GM12878 (cell line): ENCODE measurements at regions not wholly inside any gene's neighbourhood (a gene's known extent, or its start where the extent isn't known, plus 50 kb on each side); places are given as distances from the start of the nearest gene placed in this dataset.

Experiments
- ATAC-seq: fragments of 200-7000 bp; cut with Tn5 transposase; 3 replicates; pipeline ENCODE4 v1.9.1; 2020; ENCODE audit warnings: mild to moderate bottlenecking, moderate library complexity
- BruUV-seq: library from RNA; stranded (reverse); fragments of 400-500 nt; replicated peaks from 2 replicates; lab custom pipeline; 2021; lab: Mats Ljungman, UMichigan
- CTCF ChIA-PET: fragments of 300-600 bp; sonication (Branson Sonifier 250); formaldehyde crosslinking; extraction: SDS; loops from one replicate; lab custom pipeline; 2021; ENCODE audit warnings: inconsistent platforms; lab: Yijun Ruan, JAX
- POLR2A ChIA-PET: fragments of 350-600 bp; formaldehyde crosslinking; extraction: SDS; loops from one replicate; lab custom pipeline; 2021; ENCODE audit warnings: inconsistent platforms; lab: Charles Lee
- RAD21 ChIA-PET: fragments of 300-600 bp; sonication (Branson Sonifier 250); formaldehyde crosslinking; loops from one replicate; lab custom pipeline; 2023; ENCODE audit warnings: antibody characterized with exemption; ENCODE audit not compliant: unreplicated experiment; lab: Charles Lee
- SMC1A ChIA-PET: fragments of 300-600 bp; sonication (Branson Sonifier 250); formaldehyde crosslinking; loops from one replicate; lab custom pipeline; 2023; ENCODE audit not compliant: unreplicated experiment, uncharacterized antibody; lab: Charles Lee
- DNase-seq: peaks from one replicate; pipeline ENCODE4 v3.0.0-alpha.2; 2011; ENCODE audit warnings: low read depth, low spot score
- FAIRE-seq: peaks from 3 replicates; lab custom pipeline; 2011; peaks lifted over from hg19 to GRCh38; lab: Jason Lieb, UNC
- H2AFZ ChIP-seq: 2 replicates; pipeline ENCODE4 v1.6.0; 2011; ENCODE audit warnings: low read depth, low read length, control low read depth; ENCODE audit not compliant: control insufficient read depth
- H3K27ac ChIP-seq: 2 replicates; pipeline ENCODE4 v1.5.1; 2011; ENCODE audit warnings: control low read depth; ENCODE audit not compliant: control insufficient read depth, insufficient read depth
- H3K27me3 ChIP-seq, 2 experiments: replicated peaks in 1 of 2; 2 replicates each; pipeline versions ENCODE4 v1.6.0 to v1.6.1; 2011; ENCODE audit warnings: low read length in 1 of 2; ENCODE audit not compliant: control insufficient read depth in 2 of 2, insufficient read depth in 2 of 2
- H3K36me3 ChIP-seq, 2 experiments: 2 replicates each; pipeline ENCODE4 v1.5.1; 2011; ENCODE audit warnings: low read length in 1 of 2; ENCODE audit not compliant: control insufficient read depth in 2 of 2, insufficient read depth in 2 of 2
- H3K4me1 ChIP-seq: 2 replicates; pipeline ENCODE4 v1.6.1; 2011; ENCODE audit warnings: mild to moderate bottlenecking, low read length, moderate library complexity, mixed read lengths; ENCODE audit not compliant: control insufficient read depth, insufficient read depth
- H3K4me2 ChIP-seq: 2 replicates; pipeline ENCODE4 v1.6.0; 2011; ENCODE audit warnings: control low read depth; ENCODE audit not compliant: control insufficient read depth, insufficient read depth
- H3K4me3 ChIP-seq: fragments of 200-600 bp; sonication (generic); 2 replicates; pipeline ENCODE4 v1.5.1; 2016
- H3K79me2 ChIP-seq: 2 replicates; pipeline ENCODE4 v1.6.0; 2011; ENCODE audit warnings: low read length; ENCODE audit not compliant: control insufficient read depth, insufficient read depth
- H3K9ac ChIP-seq: 2 replicates; pipeline ENCODE4 v1.8.0; 2011; ENCODE audit warnings: low read length, control low read depth, mixed read lengths; ENCODE audit not compliant: control insufficient read depth, insufficient read depth
- H3K9me3 ChIP-seq: replicated peaks from 3 replicates; pipeline ENCODE4 v1.5.1; 2011; ENCODE audit warnings: mild to moderate bottlenecking, low read length; ENCODE audit not compliant: control insufficient read depth, insufficient read depth
- H4K20me1 ChIP-seq: 2 replicates; pipeline ENCODE4 v1.6.0; 2011; ENCODE audit not compliant: control insufficient read depth, insufficient read depth
- FOXK2 ChIP-seq: fragments of 450-650 bp; IDR thresholded peaks from 2 replicates; pipeline ENCODE4 v1.6.1; 2017; ENCODE audit warnings: mild to moderate bottlenecking, moderate library complexity
- LARP7 ChIP-seq: fragments of 450-650 bp; IDR thresholded peaks from 2 replicates; pipeline ENCODE4 v1.6.1; 2017; ENCODE audit warnings: mild to moderate bottlenecking
- PAX8 ChIP-seq: fragments of 450-650 bp; IDR thresholded peaks from 2 replicates; pipeline ENCODE4 v1.6.1; 2017; ENCODE audit warnings: mild to moderate bottlenecking, moderate library complexity
- STAT1 ChIP-seq: fragments of 450-650 bp; conservative IDR thresholded peaks from 2 replicates; pipeline ENCODE4 v1.6.1; 2014; ENCODE audit warnings: antibody characterized with exemption, mild to moderate bottlenecking
- WGBS: methylation state at CpG from one replicate; pipeline ENCODE4 v1.1.6; 2016; ENCODE audit warnings: low lambda C conversion rate; ENCODE audit not compliant: insufficient replicate concordance, insufficient coverage; ENCODE audit errors: missing lambda C conversion rate; 5-methylcytosine and 5-hydroxymethylcytosine counted together
- in situ Hi-C: fragments of 300-500 bp; cut with MboI; formaldehyde crosslinking; loops from 9 replicates; pipeline ENCODE4 v1.14.3; 2018; ENCODE audit warnings: mixed read lengths
- intact Hi-C: fragments of 100-400 bp; cut with micrococcal nuclease; formaldehyde crosslinking; loops from one replicate; pipeline ENCODE4 v1.14.2; 2022; ENCODE audit not compliant: unreplicated experiment
- TF ChIP-seq, protein P1 (sequence below), 3 experiments: IDR thresholded peaks in 2 of 3; conservative IDR thresholded peaks in 1 of 3; 2 replicates each; pipeline ENCODE4 v1.5.1; 2011; ENCODE audit warnings: low read depth in 3 of 3, low read length in 3 of 3, mild to moderate bottlenecking in 3 of 3, control low read depth in 2 of 3, moderate library complexity in 2 of 3, inconsistent platforms in 1 of 3, mixed read lengths in 1 of 3; ENCODE audit not compliant: control insufficient read depth in 2 of 3, insufficient read depth in 1 of 3; ENCODE audit errors: extremely low read depth in 1 of 3
- TF ChIP-seq, protein P2 (sequence below): fragments of 450-650 bp; formaldehyde crosslinking; IDR thresholded peaks from 2 replicates; pipeline ENCODE4 v1.4.0; 2022; ENCODE audit warnings: mild to moderate bottlenecking, moderate library complexity
- TF ChIP-seq, protein P3 (sequence below): fragments of 450-650 bp; IDR thresholded peaks from 2 replicates; pipeline ENCODE4 v1.6.1; 2016; ENCODE audit warnings: mild to moderate bottlenecking, moderate library complexity, borderline replicate concordance

DNA sequence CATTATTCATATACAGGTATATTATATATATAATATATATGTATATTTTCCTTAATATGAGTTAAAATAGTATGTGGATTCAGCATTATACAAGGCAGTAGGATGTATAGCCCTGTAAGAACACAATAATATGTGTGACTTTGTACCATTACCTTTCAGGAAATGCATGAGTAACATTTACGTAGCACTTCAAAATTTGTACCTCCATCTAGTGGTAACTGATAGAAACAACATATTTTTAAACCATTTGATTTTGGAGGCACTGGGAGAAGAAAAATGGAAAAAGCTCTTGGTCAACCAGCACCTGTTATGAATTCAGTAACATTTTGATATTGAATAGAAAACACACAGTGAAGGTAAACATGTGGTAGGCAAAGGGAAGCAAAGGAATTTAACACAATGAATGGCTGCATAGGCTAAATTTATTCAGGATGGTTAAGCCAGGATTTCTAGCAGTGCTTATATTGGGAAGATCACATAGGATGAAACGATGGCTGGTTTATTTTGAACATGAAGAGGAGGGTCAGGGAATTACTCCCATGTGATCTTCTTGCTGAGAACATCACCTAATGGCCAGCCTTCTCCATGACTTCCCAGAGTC is 565.5 kb downstream of the CCDC85A start (continued):
- TF ChIP-seq PAX8 (no peak), LARP7 (no peak), FOXK2 (no peak)
- TF ChIP-seq, protein P1, sequence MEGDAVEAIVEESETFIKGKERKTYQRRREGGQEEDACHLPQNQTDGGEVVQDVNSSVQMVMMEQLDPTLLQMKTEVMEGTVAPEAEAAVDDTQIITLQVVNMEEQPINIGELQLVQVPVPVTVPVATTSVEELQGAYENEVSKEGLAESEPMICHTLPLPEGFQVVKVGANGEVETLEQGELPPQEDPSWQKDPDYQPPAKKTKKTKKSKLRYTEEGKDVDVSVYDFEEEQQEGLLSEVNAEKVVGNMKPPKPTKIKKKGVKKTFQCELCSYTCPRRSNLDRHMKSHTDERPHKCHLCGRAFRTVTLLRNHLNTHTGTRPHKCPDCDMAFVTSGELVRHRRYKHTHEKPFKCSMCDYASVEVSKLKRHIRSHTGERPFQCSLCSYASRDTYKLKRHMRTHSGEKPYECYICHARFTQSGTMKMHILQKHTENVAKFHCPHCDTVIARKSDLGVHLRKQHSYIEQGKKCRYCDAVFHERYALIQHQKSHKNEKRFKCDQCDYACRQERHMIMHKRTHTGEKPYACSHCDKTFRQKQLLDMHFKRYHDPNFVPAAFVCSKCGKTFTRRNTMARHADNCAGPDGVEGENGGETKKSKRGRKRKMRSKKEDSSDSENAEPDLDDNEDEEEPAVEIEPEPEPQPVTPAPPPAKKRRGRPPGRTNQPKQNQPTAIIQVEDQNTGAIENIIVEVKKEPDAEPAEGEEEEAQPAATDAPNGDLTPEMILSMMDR (IDR thresholded peaks at IDR 0.05 in 2 of 3, conservative IDR thresholded peaks at IDR 0.05 in 1 of 3; ENCODE audit: control insufficient read depth in 2 of 3, extremely low read depth in 1 of 3, insufficient read depth in 1 of 3, low read depth in 3 of 3, low read length in 3 of 3), result peak; percentile 30 to 62 (median 33); a peak in 4 of 6 replicates
- TF ChIP-seq, protein P2, sequence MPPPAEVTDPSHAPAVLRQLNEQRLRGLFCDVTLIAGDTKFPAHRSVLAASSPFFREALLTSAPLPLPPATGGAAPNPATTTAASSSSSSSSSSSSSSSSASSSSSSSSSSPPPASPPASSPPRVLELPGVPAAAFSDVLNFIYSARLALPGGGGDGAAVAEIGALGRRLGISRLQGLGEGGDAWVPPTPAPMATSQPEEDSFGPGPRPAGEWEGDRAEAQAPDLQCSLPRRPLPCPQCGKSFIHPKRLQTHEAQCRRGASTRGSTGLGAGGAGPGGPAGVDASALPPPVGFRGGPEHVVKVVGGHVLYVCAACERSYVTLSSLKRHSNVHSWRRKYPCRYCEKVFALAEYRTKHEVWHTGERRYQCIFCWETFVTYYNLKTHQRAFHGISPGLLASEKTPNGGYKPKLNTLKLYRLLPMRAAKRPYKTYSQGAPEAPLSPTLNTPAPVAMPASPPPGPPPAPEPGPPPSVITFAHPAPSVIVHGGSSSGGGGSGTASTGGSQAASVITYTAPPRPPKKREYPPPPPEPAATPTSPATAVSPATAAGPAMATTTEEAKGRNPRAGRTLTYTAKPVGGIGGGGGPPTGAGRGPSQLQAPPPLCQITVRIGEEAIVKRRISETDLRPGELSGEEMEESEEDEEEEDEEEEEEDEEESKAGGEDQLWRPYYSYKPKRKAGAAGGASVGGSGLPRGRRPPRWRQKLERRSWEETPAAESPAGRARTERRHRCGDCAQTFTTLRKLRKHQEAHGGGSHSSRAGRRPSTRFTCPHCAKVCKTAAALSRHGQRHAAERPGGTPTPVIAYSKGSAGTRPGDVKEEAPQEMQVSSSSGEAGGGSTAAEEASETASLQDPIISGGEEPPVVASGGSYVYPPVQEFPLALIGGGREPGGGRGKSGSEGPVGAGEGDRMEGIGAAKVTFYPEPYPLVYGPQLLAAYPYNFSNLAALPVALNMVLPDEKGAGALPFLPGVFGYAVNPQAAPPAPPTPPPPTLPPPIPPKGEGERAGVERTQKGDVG (CRISPR knock-in tag), result no peak

DNA sequence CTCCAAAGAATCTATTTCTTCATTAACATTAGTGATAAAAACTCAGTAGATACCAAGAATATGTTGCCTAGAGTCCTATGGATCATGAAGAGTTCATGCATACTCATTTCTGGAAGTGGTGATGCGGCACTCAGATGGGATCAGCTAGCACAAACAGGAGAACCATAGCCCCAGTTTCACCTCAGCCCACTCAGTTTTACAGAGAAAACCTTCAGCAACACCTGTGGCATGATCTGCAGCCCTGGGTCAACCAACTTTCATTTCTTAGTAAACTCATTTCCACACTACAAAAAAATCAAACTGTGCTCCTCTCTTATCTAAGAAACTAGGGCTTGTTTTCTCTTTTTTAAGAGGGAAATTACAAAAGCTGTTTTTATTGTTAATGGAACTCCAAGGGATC is 569.4 kb downstream of the CCDC85A start:
- no peak for TF ChIP-seq STAT1
- TF ChIP-seq, protein P3, sequence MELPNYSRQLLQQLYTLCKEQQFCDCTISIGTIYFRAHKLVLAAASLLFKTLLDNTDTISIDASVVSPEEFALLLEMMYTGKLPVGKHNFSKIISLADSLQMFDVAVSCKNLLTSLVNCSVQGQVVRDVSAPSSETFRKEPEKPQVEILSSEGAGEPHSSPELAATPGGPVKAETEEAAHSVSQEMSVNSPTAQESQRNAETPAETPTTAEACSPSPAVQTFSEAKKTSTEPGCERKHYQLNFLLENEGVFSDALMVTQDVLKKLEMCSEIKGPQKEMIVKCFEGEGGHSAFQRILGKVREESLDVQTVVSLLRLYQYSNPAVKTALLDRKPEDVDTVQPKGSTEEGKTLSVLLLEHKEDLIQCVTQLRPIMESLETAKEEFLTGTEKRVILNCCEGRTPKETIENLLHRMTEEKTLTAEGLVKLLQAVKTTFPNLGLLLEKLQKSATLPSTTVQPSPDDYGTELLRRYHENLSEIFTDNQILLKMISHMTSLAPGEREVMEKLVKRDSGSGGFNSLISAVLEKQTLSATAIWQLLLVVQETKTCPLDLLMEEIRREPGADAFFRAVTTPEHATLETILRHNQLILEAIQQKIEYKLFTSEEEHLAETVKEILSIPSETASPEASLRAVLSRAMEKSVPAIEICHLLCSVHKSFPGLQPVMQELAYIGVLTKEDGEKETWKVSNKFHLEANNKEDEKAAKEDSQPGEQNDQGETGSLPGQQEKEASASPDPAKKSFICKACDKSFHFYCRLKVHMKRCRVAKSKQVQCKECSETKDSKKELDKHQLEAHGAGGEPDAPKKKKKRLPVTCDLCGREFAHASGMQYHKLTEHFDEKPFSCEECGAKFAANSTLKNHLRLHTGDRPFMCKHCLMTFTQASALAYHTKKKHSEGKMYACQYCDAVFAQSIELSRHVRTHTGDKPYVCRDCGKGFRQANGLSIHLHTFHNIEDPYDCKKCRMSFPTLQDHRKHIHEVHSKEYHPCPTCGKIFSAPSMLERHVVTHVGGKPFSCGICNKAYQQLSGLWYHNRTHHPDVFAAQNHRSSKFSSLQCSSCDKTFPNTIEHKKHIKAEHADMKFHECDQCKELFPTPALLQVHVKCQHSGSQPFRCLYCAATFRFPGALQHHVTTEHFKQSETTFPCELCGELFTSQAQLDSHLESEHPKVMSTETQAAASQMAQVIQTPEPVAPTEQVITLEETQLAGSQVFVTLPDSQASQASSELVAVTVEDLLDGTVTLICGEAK, result no peak
- Histone ChIP-seq H3K36me3 (no peaks in the 10 kb centered on the region), H3K4me2 (no peak overlapping the region), H2AFZ (no peak overlapping the region), H3K27ac (no peak overlapping the region), H3K4me1 (no peaks in the 10 kb centered on the region), H3K79me2 (no peaks in the 10 kb centered on the region), H3K27me3 (no peaks in the 10 kb centered on the region), H3K4me3 (no peak overlapping the region), H4K20me1 (no peaks in the 10 kb centered on the region), H3K9ac (no peak overlapping the region), H3K9me3 (no peaks in the 10 kb centered on the region)
- FAIRE-seq, result no peak
- no peak for ATAC-seq
- DNase-seq, result no peak
- intact Hi-C loops, result no loop called here
- BruUV-seq, result no TSS peak
- ChIA-PET RAD21 (no interaction called here), POLR2A (no interaction called here), SMC1A (interaction anchor here (1.0 kb wide), 1 partner anchor 13 kb away, joined by 4 read pairs; no protein-coding TSS in a partner anchor), CTCF (interaction anchor here (1.0 kb wide), 1 partner anchor 762 kb away, joined by 3 read pairs; no protein-coding TSS in a partner anchor)
- in situ Hi-C loops, result no loop called here
- 0% methylated on average over 1 of the region's 1 CpG for WGBS
